HG02798 (cell line): ENCODE measurements at regions not wholly inside any gene's neighbourhood (a gene's known extent, or its start where the extent isn't known, plus 50 kb on each side); places are given as distances from the start of the nearest gene placed in this dataset.
"Not testable (repeated sequence)": the region's sequence is repeated elsewhere in the genome, so short reads cannot be mapped to it uniquely, and the experiment has no call there.

ENCODE experiments used
- ATAC-seq: cut with Tn5 transposase; IDR thresholded peaks from one replicate; pipeline ENCODE4 v1.9.1; 2021; ENCODE audit warnings: mild to moderate bottlenecking; ENCODE audit not compliant: unreplicated experiment, poor library complexity

- ATAC-seq = not testable (repeated sequence)
These were observed 939.8 kb downstream of the TYW1 start for GRCh38 chr7:67936447-67936846.

GRCh38 chr7:67940400-67940799 lies 943.8 kb downstream of the TYW1 start:
- no peak for ATAC-seq

- ATAC-seq = no peak
These were observed 950.6 kb downstream of the TYW1 start for GRCh38 chr7:67947191-67947590.

- ATAC-seq = no peak
These were observed 951.0 kb downstream of the TYW1 start for GRCh38 chr7:67947646-67948045.

GRCh38 chr7:67950321-67951083 lies 953.9 kb downstream of the TYW1 start:
- ATAC-seq = no peak

- no peak for ATAC-seq
These were observed 958.4 kb downstream of the TYW1 start for GRCh38 chr7:67955061-67955460.

- no peak for ATAC-seq
These were observed 966.2 kb downstream of the TYW1 start for GRCh38 chr7:67962863-67963262.

GRCh38 chr7:67976490-67976889 lies 979.9 kb downstream of the TYW1 start:
- no peak for ATAC-seq

GRCh38 chr7:67983486-67983885 lies 986.9 kb downstream of the TYW1 start:
- ATAC-seq = no peak

- no peak for ATAC-seq
These were observed 987.7 kb downstream of the TYW1 start for GRCh38 chr7:67984326-67984725.

- ATAC-seq = no peak
These were observed 992.5 kb downstream of the TYW1 start for GRCh38 chr7:67989142-67989541.

GRCh38 chr7:67990003-67990402 lies 993.4 kb downstream of the TYW1 start:
- ATAC-seq = no peak

GRCh38 chr7:67990716-67991115 lies 994.1 kb downstream of the TYW1 start:
- ATAC-seq = no peak

GRCh38 chr7:67992287-67992686 lies 995.7 kb downstream of the TYW1 start:
- ATAC-seq = no peak

GRCh38 chr7:68005992-68006391 lies 1009.4 kb downstream of the TYW1 start:
- no peak for ATAC-seq

GRCh38 chr7:68006619-68007018 lies 1010.0 kb downstream of the TYW1 start:
- no peak for ATAC-seq

GRCh38 chr7:68009716-68010115 lies 1013.1 kb downstream of the TYW1 start:
- no peak for ATAC-seq

- ATAC-seq = no peak
These were observed 1017.6 kb downstream of the TYW1 start for GRCh38 chr7:68014031-68014736.

GRCh38 chr7:68015122-68015977 lies 1018.7 kb downstream of the TYW1 start:
- ATAC-seq = no peak

GRCh38 chr7:68015978-68016532 lies 1019.4 kb downstream of the TYW1 start:
- no peak for ATAC-seq

GRCh38 chr7:68020102-68020501 lies 1023.5 kb downstream of the TYW1 start:
- ATAC-seq = no peak
